ENCODE measurements at regions not wholly inside any gene's neighbourhood (a gene's known extent, or its start where the extent isn't known, plus 50 kb on each side); places are given as distances from the start of the nearest gene placed in this dataset.
A peak's percentile ranks its signal among the peaks of the same experiment; 100 is the strongest.

DNA sequence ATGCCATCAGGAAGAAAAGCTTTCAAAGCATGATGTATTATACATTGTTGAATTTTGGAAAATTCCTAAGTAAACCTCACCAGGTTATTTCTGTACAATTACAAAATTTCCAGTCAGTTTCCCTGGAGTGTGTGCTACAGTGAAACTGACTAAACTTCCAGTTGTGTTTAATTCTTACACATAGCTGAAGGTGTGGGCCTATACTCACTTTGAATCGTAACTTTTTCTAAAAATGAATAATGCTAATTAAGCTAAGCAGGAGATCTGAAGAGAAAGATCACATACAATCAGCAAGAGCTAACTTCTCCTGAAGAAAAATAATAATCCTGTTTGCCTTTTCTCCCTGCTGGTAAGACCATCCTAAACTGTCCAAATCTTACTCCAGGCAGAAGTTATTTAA is 537.2 kb upstream of the PBX1 start:
- Histone ChIP-seq H3K4me2 (ENCODE audit: insufficient read depth, low read length) (no peak overlapping the region), H2AFZ (ENCODE audit: low read depth, low read length) (no peak overlapping the region), H3K9ac (ENCODE audit: insufficient read depth in 1 of 2, low read depth in 2 of 2, low read length in 2 of 2) (no peak overlapping the region), H3K36me3 (ENCODE audit: control insufficient read depth, insufficient read depth, low read length) (no peaks in the 10 kb centered on the region), H4K20me1 (replicated peaks; ENCODE audit: control insufficient read depth, insufficient read depth, low read length) (no peaks in the 10 kb centered on the region), H3K9me1 (ENCODE audit: control insufficient read depth, insufficient read depth, low read length) (no peaks in the 10 kb centered on the region), H3K27me3 (ENCODE audit: control insufficient read depth in 2 of 2, insufficient read depth in 2 of 2, low read length in 2 of 2) (no peaks in the 10 kb centered on the region), H3K27ac (ENCODE audit: extremely low read depth, low read depth, low read length) (no peak overlapping the region), H3K4me3 (no peak overlapping the region), H3K4me1 (replicated peaks in 1 of 2; ENCODE audit: control insufficient read depth in 2 of 2, insufficient read depth in 2 of 2, low read length in 2 of 2) (no peaks in the 10 kb centered on the region), H3K79me2 (ENCODE audit: control insufficient read depth, insufficient read depth, low read length) (no peaks in the 10 kb centered on the region), H3K9me3 (replicated peaks; ENCODE audit: control insufficient read depth, insufficient read depth, low read depth, low read length) (no peaks in the 10 kb centered on the region; the same call in 1 of the 2 replicates)
- in situ Hi-C loops (cut with MboI), result no loop called here
- FAIRE-seq, result no peak
- WGBS (ENCODE audit: insufficient coverage, low coverage, missing lambda C conversion rate), result 0% methylated on average over 1 of the region's 1 CpG
- no peak for DNase-seq (ENCODE audit: extremely low read depth in 1 of 4, low spot score in 3 of 4)
- intact Hi-C loops (cut with micrococcal nuclease), result no loop called here
- TF ChIP-seq MTA1 (IDR thresholded peaks at IDR 0.05; ENCODE audit: borderline replicate concordance) (no peak), ZC3H4 (CRISPR knock-in tag; IDR thresholded peaks at IDR 0.05; ENCODE audit: borderline replicate concordance) (no peak), ZC3H11A (IDR thresholded peaks at IDR 0.05; ENCODE audit: low read depth, low read length) (no peak), ZBTB34 (CRISPR knock-in tag; IDR thresholded peaks at IDR 0.05) (no peak)
- ATAC-seq, result no peak
- ChIA-PET CTCF (ENCODE audit: low intra/inter-chr PET ratio) (no interaction called here), POLR2A (no interaction called here)
- BruUV-seq (replicated peaks), result no TSS peak

DNA sequence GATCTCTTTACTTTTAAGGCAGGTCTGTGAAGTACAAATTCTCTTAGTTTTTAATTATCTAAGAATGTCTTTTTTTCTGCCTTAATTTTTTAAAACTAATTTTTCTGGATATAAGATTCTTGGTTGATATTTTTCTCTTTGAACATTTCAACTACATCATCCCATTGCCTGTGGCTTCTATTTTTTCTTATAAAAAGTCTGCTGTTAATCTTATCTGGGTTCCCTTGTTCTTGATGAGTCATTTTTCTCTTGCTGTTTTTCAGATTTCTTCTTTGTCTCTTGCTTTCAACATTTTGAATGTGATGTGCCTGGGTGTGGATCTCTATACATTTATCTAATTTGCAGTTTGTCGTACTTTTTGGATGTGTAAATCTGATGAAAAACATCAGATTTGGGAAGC is 525.2 kb upstream of the PBX1 start:
- DNase-seq (ENCODE audit: extremely low read depth in 1 of 4, low spot score in 3 of 4) (no peak), ATAC-seq (no peak), FAIRE-seq (no peak)
- Histone ChIP-seq H3K27ac (ENCODE audit: extremely low read depth, low read depth, low read length) (no peak overlapping the region), H3K9me1 (ENCODE audit: control insufficient read depth, insufficient read depth, low read length) (no peaks in the 10 kb centered on the region), H2AFZ (ENCODE audit: low read depth, low read length) (no peak overlapping the region), H4K20me1 (replicated peaks; ENCODE audit: control insufficient read depth, insufficient read depth, low read length) (no peaks in the 10 kb centered on the region), H3K4me3 (no peak overlapping the region), H3K79me2 (ENCODE audit: control insufficient read depth, insufficient read depth, low read length) (no peaks in the 10 kb centered on the region), H3K4me2 (ENCODE audit: insufficient read depth, low read length) (no peak overlapping the region), H3K9ac (ENCODE audit: insufficient read depth in 1 of 2, low read depth in 2 of 2, low read length in 2 of 2) (no peak overlapping the region), H3K9me3 (replicated peaks; ENCODE audit: control insufficient read depth, insufficient read depth, low read depth, low read length) (no peaks in the 10 kb centered on the region; the same call in 1 of the 2 replicates), H3K4me1 (replicated peaks in 1 of 2; ENCODE audit: control insufficient read depth in 2 of 2, insufficient read depth in 2 of 2, low read length in 2 of 2) (no peaks in the 10 kb centered on the region), H3K27me3 (ENCODE audit: control insufficient read depth in 2 of 2, insufficient read depth in 2 of 2, low read length in 2 of 2) (no peaks in the 10 kb centered on the region), H3K36me3 (ENCODE audit: control insufficient read depth, insufficient read depth, low read length) (no peaks in the 10 kb centered on the region)
- in situ Hi-C loops (cut with MboI), result no loop called here
- intact Hi-C loops (cut with micrococcal nuclease), result no loop called here
- WGBS (ENCODE audit: insufficient coverage, low coverage, missing lambda C conversion rate), result 0% methylated on average over 1 of the region's 1 CpG
- ChIA-PET POLR2A (no interaction called here), CTCF (ENCODE audit: low intra/inter-chr PET ratio) (interaction anchor here (0.6 kb wide), 1 partner anchor 888 kb away, joined by 3 read pairs; no protein-coding TSS in a partner anchor)
- TF ChIP-seq ATF3 (IDR thresholded peaks at IDR 0.05) (peak; percentile 35), ATF3 (CRISPR knock-in tag; conservative IDR thresholded peaks at IDR 0.05) (no peak), ZNF146 (CRISPR knock-in tag; IDR thresholded peaks at IDR 0.05; ENCODE audit: unreplicated experiment) (no peak), NR3C1 (CRISPR knock-in tag; IDR thresholded peaks at IDR 0.05) (no peak), ARID4B (CRISPR knock-in tag; IDR thresholded peaks at IDR 0.05) (no peak), ARHGAP35 (IDR thresholded peaks at IDR 0.05; ENCODE audit: partially characterized antibody) (no peak), NEUROD1 (IDR thresholded peaks at IDR 0.05; ENCODE audit: borderline replicate concordance, low read depth, low read length, partially characterized antibody) (no peak)
- BruUV-seq (replicated peaks), result no TSS peak

All from K562 (cell line).